Keratinocyte (primary cell): ENCODE measurements at regions not wholly inside any gene's neighbourhood (a gene's known extent, or its start where the extent isn't known, plus 50 kb on each side); places are given as distances from the start of the nearest gene placed in this dataset.

Experiments used
- EZH2 ChIP-seq: IDR thresholded peaks from one replicate; pipeline ENCODE4 v1.6.1; 2012; ENCODE audit warnings: inconsistent platforms, mild to moderate bottlenecking, low read length, moderate library complexity
- TF ChIP-seq, protein P1 (sequence below), 3 experiments: IDR thresholded peaks in 1 of 3; conservative IDR thresholded peaks in 1 of 3; optimal IDR thresholded peaks in 1 of 3; 2 replicates in 2 of 3; 3 replicates in 1 of 3; pipeline versions ENCODE3 to v1.5.1; 2011; ENCODE audit warnings: low read length in 3 of 3, mild to moderate bottlenecking in 3 of 3, moderate library complexity in 2 of 3, control low read depth in 1 of 3, inconsistent platforms in 1 of 3; ENCODE audit not compliant: insufficient read depth in 2 of 3; ENCODE audit errors: extremely low read depth in 1 of 3

DNA sequence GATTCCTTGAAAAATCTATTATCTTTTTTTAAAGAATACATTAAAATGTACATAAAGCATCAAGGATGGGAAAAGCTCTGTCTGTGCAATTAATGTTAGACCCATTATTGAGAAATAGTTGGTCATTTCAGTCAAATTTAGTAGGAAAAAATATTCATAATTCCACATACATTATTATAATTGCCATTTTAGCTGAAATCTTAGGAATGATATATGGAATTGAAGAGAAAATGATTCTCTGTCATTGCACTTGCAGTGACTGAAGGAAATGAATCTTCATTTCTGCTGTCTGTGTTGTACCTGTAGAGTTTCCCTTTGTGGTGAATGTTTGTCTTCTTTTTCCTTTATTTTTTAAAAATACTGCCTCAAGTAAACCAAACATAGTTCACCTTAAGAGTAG, 473.9 kb downstream of the C3orf38 start:
- TF ChIP-seq, protein P1, sequence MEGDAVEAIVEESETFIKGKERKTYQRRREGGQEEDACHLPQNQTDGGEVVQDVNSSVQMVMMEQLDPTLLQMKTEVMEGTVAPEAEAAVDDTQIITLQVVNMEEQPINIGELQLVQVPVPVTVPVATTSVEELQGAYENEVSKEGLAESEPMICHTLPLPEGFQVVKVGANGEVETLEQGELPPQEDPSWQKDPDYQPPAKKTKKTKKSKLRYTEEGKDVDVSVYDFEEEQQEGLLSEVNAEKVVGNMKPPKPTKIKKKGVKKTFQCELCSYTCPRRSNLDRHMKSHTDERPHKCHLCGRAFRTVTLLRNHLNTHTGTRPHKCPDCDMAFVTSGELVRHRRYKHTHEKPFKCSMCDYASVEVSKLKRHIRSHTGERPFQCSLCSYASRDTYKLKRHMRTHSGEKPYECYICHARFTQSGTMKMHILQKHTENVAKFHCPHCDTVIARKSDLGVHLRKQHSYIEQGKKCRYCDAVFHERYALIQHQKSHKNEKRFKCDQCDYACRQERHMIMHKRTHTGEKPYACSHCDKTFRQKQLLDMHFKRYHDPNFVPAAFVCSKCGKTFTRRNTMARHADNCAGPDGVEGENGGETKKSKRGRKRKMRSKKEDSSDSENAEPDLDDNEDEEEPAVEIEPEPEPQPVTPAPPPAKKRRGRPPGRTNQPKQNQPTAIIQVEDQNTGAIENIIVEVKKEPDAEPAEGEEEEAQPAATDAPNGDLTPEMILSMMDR (optimal IDR thresholded peaks at IDR 0.05 in 1 of 3, IDR thresholded peaks at IDR 0.05 in 1 of 3, conservative IDR thresholded peaks at IDR 0.05 in 1 of 3; ENCODE audit: extremely low read depth in 1 of 3, insufficient read depth in 2 of 3, low read length in 3 of 3) = no peak
- no peak for TF ChIP-seq EZH2
